HG02943 (cell line): ENCODE measurements at regions not wholly inside any gene's neighbourhood (a gene's known extent, or its start where the extent isn't known, plus 50 kb on each side); places are given as distances from the start of the nearest gene placed in this dataset.

Experiments
- ATAC-seq: cut with Tn5 transposase; IDR thresholded peaks from one replicate; pipeline ENCODE4 v1.9.1; 2021; ENCODE audit warnings: mild to moderate bottlenecking, low read depth, moderate library complexity; ENCODE audit not compliant: unreplicated experiment

GRCh38 chr21:41037212-41037611, 130.7 kb upstream of the BACE2 start:
- no peak for ATAC-seq

GRCh38 chr21:41037936-41038335, 130.0 kb upstream of the BACE2 start:
- ATAC-seq: no peak

- ATAC-seq: no peak
Measured at GRCh38 chr21:41043014-41043413, 124.9 kb upstream of the BACE2 start.

- ATAC-seq: no peak
Measured at GRCh38 chr21:41045534-41046268, 122.3 kb upstream of the BACE2 start.

- ATAC-seq: no peak
Measured at GRCh38 chr21:41048145-41048544, 119.8 kb upstream of the BACE2 start.

- no peak for ATAC-seq
Measured at GRCh38 chr21:41048623-41049022, 119.3 kb upstream of the BACE2 start.

- no peak for ATAC-seq
Measured at GRCh38 chr21:41052820-41053555, 115.0 kb upstream of the BACE2 start.

- no peak for ATAC-seq
Measured at GRCh38 chr21:41054018-41054578, 113.9 kb upstream of the BACE2 start.

- no peak for ATAC-seq
Measured at GRCh38 chr21:41055266-41055665, 112.7 kb upstream of the BACE2 start.

GRCh38 chr21:41059871-41060270, 108.1 kb upstream of the BACE2 start:
- ATAC-seq: no peak

GRCh38 chr21:41061701-41062100, 106.3 kb upstream of the BACE2 start:
- ATAC-seq: no peak

- no peak for ATAC-seq
Measured at GRCh38 chr21:41064334-41064791, 103.6 kb upstream of the BACE2 start.

GRCh38 chr21:41064951-41065350, 103.0 kb upstream of the BACE2 start:
- no peak for ATAC-seq

- ATAC-seq: no peak
Measured at GRCh38 chr21:41065539-41065938, 102.4 kb upstream of the BACE2 start.

- ATAC-seq: no peak
Measured at GRCh38 chr21:41066086-41066938, 101.6 kb upstream of the BACE2 start.

GRCh38 chr21:41067709-41068108, 100.3 kb upstream of the BACE2 start:
- ATAC-seq: no peak

- ATAC-seq: no peak
Measured at GRCh38 chr21:41068496-41068895, 99.5 kb upstream of the BACE2 start.

- ATAC-seq: peak; percentile 55
Measured at GRCh38 chr21:41068967-41069642, 98.9 kb upstream of the BACE2 start.

- no peak for ATAC-seq
Measured at GRCh38 chr21:41070284-41070683, 97.7 kb upstream of the BACE2 start.
